ENCODE measurements at regions not wholly inside any gene's neighbourhood (a gene's known extent, or its start where the extent isn't known, plus 50 kb on each side); places are given as distances from the start of the nearest gene placed in this dataset.

DNA sequence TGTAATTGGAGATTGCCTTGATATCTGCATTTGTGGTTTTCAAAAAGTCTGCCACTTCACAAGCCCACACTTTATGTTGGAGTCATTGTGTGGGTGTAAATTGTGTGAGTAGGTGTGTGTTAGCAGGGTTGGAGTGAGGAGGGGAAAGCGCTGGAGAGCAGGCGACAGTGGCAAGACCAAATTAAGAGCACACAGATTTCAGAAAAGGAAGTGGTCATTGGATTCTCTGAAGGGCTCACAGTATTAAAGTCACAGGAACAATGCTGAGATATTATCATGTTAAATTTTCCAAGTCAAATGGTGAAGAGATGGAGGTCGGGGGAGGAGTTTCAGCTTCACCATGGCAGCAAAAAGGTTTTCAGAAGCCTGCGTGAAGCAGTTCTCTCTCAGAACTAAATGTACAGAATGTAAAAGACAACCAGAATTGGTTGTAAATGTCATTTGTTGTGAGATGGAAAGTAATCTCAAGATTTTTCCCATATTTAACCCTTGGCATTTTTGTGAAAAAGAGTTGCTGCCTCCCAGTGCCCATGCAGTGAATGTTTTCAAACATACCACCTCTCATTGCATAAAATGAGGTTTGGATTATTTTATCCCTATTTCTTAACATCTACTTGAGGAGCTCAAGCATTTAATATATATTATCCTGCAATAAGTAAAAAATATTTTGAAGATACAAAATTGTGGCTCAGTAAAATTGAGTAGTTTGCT, 265.9 kb downstream of the ZNF674 start:
- TF ChIP-seq, protein P1, sequence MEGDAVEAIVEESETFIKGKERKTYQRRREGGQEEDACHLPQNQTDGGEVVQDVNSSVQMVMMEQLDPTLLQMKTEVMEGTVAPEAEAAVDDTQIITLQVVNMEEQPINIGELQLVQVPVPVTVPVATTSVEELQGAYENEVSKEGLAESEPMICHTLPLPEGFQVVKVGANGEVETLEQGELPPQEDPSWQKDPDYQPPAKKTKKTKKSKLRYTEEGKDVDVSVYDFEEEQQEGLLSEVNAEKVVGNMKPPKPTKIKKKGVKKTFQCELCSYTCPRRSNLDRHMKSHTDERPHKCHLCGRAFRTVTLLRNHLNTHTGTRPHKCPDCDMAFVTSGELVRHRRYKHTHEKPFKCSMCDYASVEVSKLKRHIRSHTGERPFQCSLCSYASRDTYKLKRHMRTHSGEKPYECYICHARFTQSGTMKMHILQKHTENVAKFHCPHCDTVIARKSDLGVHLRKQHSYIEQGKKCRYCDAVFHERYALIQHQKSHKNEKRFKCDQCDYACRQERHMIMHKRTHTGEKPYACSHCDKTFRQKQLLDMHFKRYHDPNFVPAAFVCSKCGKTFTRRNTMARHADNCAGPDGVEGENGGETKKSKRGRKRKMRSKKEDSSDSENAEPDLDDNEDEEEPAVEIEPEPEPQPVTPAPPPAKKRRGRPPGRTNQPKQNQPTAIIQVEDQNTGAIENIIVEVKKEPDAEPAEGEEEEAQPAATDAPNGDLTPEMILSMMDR (optimal IDR thresholded peaks at IDR 0.05 in 1 of 3, IDR thresholded peaks at IDR 0.05 in 1 of 3, conservative IDR thresholded peaks at IDR 0.05 in 1 of 3; ENCODE audit: extremely low read depth in 1 of 3, insufficient read depth in 2 of 3, low read length in 3 of 3), result no peak
- no peak for TF ChIP-seq EZH2 (IDR thresholded peaks at IDR 0.05; ENCODE audit: low read length)
